GM23338 (cell line): ENCODE measurements at regions not wholly inside any gene's neighbourhood (a gene's known extent, or its start where the extent isn't known, plus 50 kb on each side); places are given as distances from the start of the nearest gene placed in this dataset.

Experiments
- EZH2 ChIP-seq: fragments of 200-600 bp; sonication (generic); IDR thresholded peaks from one replicate; pipeline ENCODE4 v1.8.0; 2017; ENCODE audit warnings: antibody characterized with exemption, mild to moderate bottlenecking, low read depth; ENCODE audit not compliant: unreplicated experiment
- TF ChIP-seq, protein P1 (sequence below), 2 experiments: fragments of 200-600 bp in 1 of 2; sonication (generic) in 1 of 2; conservative IDR thresholded peaks; 2 replicates each; pipeline versions ENCODE4 v1.5.1 to v1.6.1; 2016 to 2017; ENCODE audit warnings: antibody characterized with exemption in 2 of 2, low read depth in 2 of 2, mild to moderate bottlenecking in 2 of 2, moderate library complexity in 1 of 2

DNA sequence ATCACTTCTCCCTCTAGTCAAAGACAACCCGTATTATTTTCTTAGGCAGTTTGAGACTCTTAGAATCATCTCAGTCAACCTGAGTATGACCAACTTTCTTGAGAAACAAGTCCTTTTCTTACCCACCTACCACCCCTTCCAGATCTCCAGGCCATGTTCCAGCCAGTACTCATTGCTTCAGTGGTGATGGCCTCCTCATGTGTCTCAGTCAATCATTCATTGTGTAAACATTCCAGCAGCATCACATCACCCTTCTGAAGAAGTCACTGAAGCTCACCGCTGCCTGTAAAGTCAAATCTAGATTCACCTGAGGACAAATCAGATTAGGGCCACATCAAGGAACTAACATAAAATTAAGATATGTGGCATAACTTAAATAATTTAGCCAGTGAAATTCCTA lies 467.2 kb upstream of the NRP1 start:
- TF ChIP-seq, protein P1, sequence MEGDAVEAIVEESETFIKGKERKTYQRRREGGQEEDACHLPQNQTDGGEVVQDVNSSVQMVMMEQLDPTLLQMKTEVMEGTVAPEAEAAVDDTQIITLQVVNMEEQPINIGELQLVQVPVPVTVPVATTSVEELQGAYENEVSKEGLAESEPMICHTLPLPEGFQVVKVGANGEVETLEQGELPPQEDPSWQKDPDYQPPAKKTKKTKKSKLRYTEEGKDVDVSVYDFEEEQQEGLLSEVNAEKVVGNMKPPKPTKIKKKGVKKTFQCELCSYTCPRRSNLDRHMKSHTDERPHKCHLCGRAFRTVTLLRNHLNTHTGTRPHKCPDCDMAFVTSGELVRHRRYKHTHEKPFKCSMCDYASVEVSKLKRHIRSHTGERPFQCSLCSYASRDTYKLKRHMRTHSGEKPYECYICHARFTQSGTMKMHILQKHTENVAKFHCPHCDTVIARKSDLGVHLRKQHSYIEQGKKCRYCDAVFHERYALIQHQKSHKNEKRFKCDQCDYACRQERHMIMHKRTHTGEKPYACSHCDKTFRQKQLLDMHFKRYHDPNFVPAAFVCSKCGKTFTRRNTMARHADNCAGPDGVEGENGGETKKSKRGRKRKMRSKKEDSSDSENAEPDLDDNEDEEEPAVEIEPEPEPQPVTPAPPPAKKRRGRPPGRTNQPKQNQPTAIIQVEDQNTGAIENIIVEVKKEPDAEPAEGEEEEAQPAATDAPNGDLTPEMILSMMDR (conservative IDR thresholded peaks at IDR 0.05; ENCODE audit: low read depth in 2 of 2): no peak
- TF ChIP-seq EZH2: no peak
